ENCODE measurements at regions not wholly inside any gene's neighbourhood (a gene's known extent, or its start where the extent isn't known, plus 50 kb on each side); places are given as distances from the start of the nearest gene placed in this dataset.

DNA sequence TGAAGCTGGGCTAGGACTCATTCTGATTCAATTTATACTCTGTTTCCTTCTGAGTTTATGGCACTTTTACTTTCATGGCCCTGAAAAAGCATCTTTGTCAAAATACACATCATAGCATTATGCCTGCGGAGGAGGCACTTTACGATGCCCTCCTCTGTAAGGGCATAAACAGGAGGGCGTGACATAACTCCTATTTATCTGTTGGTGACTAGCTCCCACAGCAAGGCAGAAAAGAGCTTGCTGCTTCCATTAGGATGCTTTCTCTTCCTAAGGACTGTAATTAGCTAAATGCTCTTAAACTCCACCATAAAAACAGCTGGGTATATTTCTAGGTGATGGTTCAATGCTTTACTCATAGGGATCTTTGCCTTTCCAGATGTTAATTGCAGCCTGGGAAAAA, 315.2 kb upstream of the GHITM start:
- no peak overlapping the region for H3K4me3 ChIP-seq (ENCODE audit: low read depth, low read length)
- TF ChIP-seq, protein P1, sequence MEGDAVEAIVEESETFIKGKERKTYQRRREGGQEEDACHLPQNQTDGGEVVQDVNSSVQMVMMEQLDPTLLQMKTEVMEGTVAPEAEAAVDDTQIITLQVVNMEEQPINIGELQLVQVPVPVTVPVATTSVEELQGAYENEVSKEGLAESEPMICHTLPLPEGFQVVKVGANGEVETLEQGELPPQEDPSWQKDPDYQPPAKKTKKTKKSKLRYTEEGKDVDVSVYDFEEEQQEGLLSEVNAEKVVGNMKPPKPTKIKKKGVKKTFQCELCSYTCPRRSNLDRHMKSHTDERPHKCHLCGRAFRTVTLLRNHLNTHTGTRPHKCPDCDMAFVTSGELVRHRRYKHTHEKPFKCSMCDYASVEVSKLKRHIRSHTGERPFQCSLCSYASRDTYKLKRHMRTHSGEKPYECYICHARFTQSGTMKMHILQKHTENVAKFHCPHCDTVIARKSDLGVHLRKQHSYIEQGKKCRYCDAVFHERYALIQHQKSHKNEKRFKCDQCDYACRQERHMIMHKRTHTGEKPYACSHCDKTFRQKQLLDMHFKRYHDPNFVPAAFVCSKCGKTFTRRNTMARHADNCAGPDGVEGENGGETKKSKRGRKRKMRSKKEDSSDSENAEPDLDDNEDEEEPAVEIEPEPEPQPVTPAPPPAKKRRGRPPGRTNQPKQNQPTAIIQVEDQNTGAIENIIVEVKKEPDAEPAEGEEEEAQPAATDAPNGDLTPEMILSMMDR (conservative IDR thresholded peaks at IDR 0.05; ENCODE audit: low read depth, low read length), result no peak
- no peak for DNase-seq (ENCODE audit: low read depth)

DNA sequence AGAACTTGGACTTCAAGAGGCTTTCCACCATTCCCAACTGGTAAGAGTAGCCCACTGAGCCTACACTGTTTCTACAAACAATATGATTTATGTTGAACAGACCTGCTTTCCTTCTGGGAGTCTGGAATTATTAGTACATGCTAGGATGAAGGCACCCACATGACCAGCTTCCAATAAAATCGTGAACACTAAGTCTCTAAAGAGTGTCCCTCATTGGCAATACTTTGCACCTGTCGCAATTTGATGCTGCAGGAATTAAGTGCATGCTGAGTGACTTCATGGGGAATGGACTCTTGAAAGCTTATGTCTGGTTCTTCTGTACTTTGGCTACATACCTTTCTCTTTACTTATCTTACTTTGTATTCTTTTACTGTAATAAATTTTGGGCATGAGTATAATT, 305.2 kb upstream of the GHITM start:
- TF ChIP-seq, protein P1 (conservative IDR thresholded peaks at IDR 0.05; ENCODE audit: low read depth, low read length), result no peak
- no peak overlapping the region for H3K4me3 ChIP-seq (ENCODE audit: low read depth, low read length)
- DNase-seq (ENCODE audit: low read depth), result no peak

DNA sequence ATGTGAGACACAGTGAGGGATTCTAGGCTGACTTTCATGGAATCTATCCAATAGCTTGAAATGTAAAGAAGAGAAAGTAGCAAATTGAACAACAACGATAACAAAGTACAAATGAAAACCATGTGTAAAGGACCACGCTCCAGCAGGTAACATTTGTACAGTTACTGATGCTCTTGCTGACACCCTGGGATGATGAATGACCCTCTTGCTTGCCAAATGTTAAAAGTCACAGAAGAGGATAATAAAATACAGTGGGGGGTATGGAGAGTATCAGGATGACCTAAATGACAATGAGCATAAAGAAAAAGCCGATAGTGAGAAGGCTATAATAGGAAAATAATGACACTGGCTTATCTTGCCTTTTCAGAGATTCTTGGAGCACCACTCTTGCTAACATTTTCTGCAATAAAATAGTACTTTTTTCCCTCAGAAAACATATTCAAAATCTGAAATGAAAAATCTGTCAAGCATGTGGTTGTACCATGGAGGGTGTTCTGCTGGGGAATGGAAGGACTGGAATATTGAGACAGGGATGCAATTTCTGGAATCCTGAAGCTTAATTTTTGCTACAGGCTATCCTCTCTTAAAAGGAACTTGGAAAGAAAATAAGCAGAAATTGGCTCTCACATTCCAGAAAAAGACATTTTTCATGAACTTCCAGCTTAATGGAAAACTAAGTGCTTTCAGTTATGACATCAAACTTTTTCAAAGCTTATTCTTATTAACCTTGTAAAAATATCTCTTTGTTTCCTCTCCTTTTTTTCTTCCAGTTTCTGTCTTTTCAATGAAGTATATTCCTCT, 303.2 kb upstream of the GHITM start:
- DNase-seq (ENCODE audit: low read depth), result no peak
- TF ChIP-seq, protein P1 (conservative IDR thresholded peaks at IDR 0.05; ENCODE audit: low read depth, low read length), result no peak
- H3K4me3 ChIP-seq (ENCODE audit: low read depth, low read length), result no peak overlapping the region

DNA sequence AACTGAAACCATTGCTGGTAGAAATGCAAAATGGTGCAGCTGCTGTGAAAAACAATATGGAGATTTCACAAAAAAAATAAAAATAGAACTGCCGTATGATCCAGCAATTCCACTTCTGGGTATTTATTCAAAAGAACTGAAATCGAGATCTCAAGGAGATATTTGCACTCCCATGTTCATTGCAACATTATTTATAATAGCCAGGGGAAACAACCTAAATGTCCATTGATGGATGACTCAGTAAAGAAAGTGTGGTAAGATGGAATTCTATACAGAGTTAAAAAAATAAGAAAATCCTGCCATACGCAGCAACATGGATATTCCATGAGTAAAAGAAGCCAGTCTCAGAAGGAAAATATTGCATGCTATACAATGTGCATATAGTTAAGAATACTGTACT, 290.6 kb upstream of the GHITM start:
- TF ChIP-seq, protein P1 (conservative IDR thresholded peaks at IDR 0.05; ENCODE audit: low read depth, low read length), result no peak
- no peak for DNase-seq (ENCODE audit: low read depth)
- H3K4me3 ChIP-seq (ENCODE audit: low read depth, low read length), result no peak overlapping the region

DNA sequence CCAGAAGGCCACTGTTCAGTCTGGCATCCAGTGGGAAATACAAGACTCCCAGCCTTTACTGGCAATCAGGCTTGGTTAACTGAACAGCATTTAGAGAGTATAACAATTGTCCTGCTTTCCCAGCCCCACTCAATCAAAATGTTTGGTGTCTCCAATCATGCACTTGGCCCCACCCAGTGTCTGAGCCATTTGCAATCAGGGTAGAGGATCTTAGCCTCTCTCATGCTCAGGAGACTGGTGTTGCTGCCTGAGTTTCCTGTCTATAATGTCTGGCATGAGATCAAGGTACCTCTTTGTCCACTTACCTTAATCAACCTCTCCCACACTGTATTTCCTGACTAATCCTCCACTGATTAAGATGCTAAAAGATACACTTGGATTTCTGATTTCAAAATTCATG, 290.2 kb upstream of the GHITM start:
- no peak for DNase-seq (ENCODE audit: low read depth)
- no peak overlapping the region for H3K4me3 ChIP-seq (ENCODE audit: low read depth, low read length)
- TF ChIP-seq, protein P1 (conservative IDR thresholded peaks at IDR 0.05; ENCODE audit: low read depth, low read length), result no peak

DNA sequence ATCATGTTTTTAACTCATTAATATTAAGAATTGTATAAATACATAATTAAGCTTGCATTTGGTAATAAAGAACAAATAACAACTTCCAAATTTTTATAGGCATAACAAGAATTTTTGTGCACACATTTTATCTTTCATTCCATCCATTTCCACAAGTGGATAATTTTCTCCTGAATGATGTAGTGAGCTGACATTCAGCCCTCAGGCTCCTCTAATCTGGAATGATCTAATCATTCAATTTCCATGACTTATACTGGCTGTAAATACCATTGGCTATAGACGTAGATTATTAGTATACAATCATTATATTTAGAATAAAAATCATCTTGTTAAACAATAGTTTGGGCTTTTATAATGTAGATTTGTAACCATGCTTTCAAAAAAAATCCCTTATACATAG, 287.2 kb upstream of the GHITM start:
- TF ChIP-seq, protein P1 (conservative IDR thresholded peaks at IDR 0.05; ENCODE audit: low read depth, low read length), result no peak
- DNase-seq (ENCODE audit: low read depth), result no peak
- no peak overlapping the region for H3K4me3 ChIP-seq (ENCODE audit: low read depth, low read length)

DNA sequence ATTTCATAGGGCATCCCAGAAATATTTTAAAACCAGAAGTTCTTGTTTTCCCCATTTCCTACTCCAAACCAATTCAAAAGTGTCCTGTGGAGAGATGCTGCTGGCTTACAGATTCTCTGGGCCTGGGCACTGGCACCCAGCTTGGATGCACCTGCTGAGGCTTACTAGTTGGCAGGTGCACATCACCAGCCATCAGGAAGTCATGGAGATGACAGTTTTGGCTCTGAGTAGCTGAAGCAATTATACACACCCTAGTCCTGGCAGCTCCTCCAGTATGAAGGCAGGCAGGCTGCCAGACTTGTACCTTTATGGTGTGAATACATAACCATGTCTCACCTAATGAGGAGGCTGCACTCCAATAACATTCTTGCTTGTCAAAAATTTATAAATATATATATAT, 276.6 kb upstream of the GHITM start:
- DNase-seq (ENCODE audit: low read depth), result no peak
- TF ChIP-seq, protein P1 (conservative IDR thresholded peaks at IDR 0.05; ENCODE audit: low read depth, low read length), result no peak

More for the DNA sequence above, 276.6 kb upstream of the GHITM start:
- no peak overlapping the region for H3K4me3 ChIP-seq (ENCODE audit: low read depth, low read length)
